HepG2 (cell line): ENCODE measurements at regions not wholly inside any gene's neighbourhood (a gene's known extent, or its start where the extent isn't known, plus 50 kb on each side); places are given as distances from the start of the nearest gene placed in this dataset.
"Not testable (repeated sequence)": the region's sequence is repeated elsewhere in the genome, so short reads cannot be mapped to it uniquely, and the experiment has no call there.

ENCODE experiments used
- ATAC-seq: fragments of 200-7000 bp; cut with Tn5 transposase; 3 replicates; pipeline ENCODE4 v1.9.1; 2020; ENCODE audit warnings: mild to moderate bottlenecking, moderate library complexity
- BruUV-seq: library from RNA; stranded (reverse); fragments of 400-500 nt; replicated peaks from 2 replicates; lab custom pipeline; 2021; lab: Mats Ljungman, UMichigan
- CTCF ChIA-PET: fragments of 300-600 bp; formaldehyde crosslinking; extraction: SDS; loops from one replicate; lab custom pipeline; 2021; ENCODE audit warnings: low total read pairs, inconsistent platforms, low intra/inter-chr PET ratio; lab: Yijun Ruan, JAX
- POLR2A ChIA-PET: fragments of 350-600 bp; sonication (Branson Sonifier 250); formaldehyde crosslinking; loops from one replicate; lab custom pipeline; 2020; ENCODE audit warnings: antibody characterized with exemption, inconsistent platforms; lab: Yijun Ruan, JAX
- DNase-seq: peaks from one replicate; pipeline ENCODE4 v3.0.0-alpha.2; 2015; ENCODE audit warnings: low spot score
- FAIRE-seq: peaks from 3 replicates; lab custom pipeline; 2011; peaks lifted over from hg19 to GRCh38; lab: Jason Lieb, UNC
- H2AFZ ChIP-seq: one replicate; pipeline ENCODE4 v1.6.1; 2011; ENCODE audit warnings: low read length, inconsistent platforms
- H3K27ac ChIP-seq: fragments of 300-600 bp; 3 replicates; pipeline ENCODE4 v1.8.0; 2011; ENCODE audit warnings: mixed run types, mild to moderate bottlenecking, mixed read lengths, low read length, inconsistent platforms; ENCODE audit not compliant: insufficient read depth; ENCODE audit errors: extremely low read length
- H3K27me3 ChIP-seq, 2 experiments: fragments of 200-600 bp in 1 of 2; 2 replicates in 1 of 2; 3 replicates in 1 of 2; pipeline versions ENCODE4 v1.6.0 to v1.8.0; 2011; ENCODE audit warnings: low read length in 2 of 2, mild to moderate bottlenecking in 2 of 2, moderate library complexity in 2 of 2, inconsistent platforms in 1 of 2; ENCODE audit not compliant: insufficient read depth in 2 of 2, control insufficient read depth in 1 of 2
- H3K36me3 ChIP-seq, 2 experiments: fragments of 200-600 bp in 1 of 2; replicated peaks in 1 of 2; 2 replicates in 1 of 2; 3 replicates in 1 of 2; pipeline versions ENCODE4 v1.5.1 to v1.8.0; 2011; ENCODE audit warnings: low read length in 2 of 2, inconsistent platforms in 1 of 2; ENCODE audit not compliant: insufficient read depth in 2 of 2, control insufficient read depth in 1 of 2
- H3K4me1 ChIP-seq: 2 replicates; pipeline ENCODE4 v1.5.1; 2012; ENCODE audit warnings: low read length, inconsistent platforms; ENCODE audit not compliant: insufficient read depth
- H3K4me2 ChIP-seq: 2 replicates; pipeline ENCODE4 v1.6.0; 2011; ENCODE audit warnings: low read depth, low read length, inconsistent platforms
- H3K4me3 ChIP-seq, 3 experiments: fragments of 200-600 bp in 1 of 3; sonication (generic), shearing (Covaris generic) in 1 of 3; replicated peaks in 1 of 3; 2 replicates each; pipeline ENCODE4 v1.5.1; 2011 to 2016; ENCODE audit warnings: low read length in 3 of 3, inconsistent platforms in 2 of 3, low read depth in 2 of 3, mild to moderate bottlenecking in 2 of 3, control low read depth in 1 of 3, mixed read lengths in 1 of 3; ENCODE audit not compliant: insufficient read depth in 1 of 3
- H3K79me2 ChIP-seq: one replicate; pipeline ENCODE4 v1.6.1; 2011; ENCODE audit warnings: low read length, inconsistent platforms; ENCODE audit not compliant: insufficient read depth
- H3K9ac ChIP-seq: 2 replicates; pipeline ENCODE4 v1.6.0; 2011; ENCODE audit warnings: mild to moderate bottlenecking, low read depth, low read length, inconsistent platforms; ENCODE audit not compliant: insufficient read depth
- H3K9me3 ChIP-seq: 2 replicates; pipeline ENCODE4 v1.5.1; 2012; ENCODE audit warnings: mild to moderate bottlenecking, low read length
- H4K20me1 ChIP-seq: 2 replicates; pipeline ENCODE4 v1.6.0; 2011; ENCODE audit warnings: inconsistent platforms, mild to moderate bottlenecking, low read length, moderate library complexity; ENCODE audit not compliant: insufficient read depth
- BCL6 ChIP-seq: IDR thresholded peaks from 2 replicates; pipeline ENCODE4 v1.6.1; 2016; ENCODE audit warnings: missing genetic modification reagents, missing compliant biosample characterization
- JUND ChIP-seq: sonication (generic); formaldehyde crosslinking; IDR thresholded peaks from 2 replicates; pipeline ENCODE4 v1.8.0; 2022; ENCODE audit warnings: mild to moderate bottlenecking, missing genetic modification reagents
- NAIF1 ChIP-seq: sonication (generic); formaldehyde crosslinking; IDR thresholded peaks from 2 replicates; pipeline ENCODE4 v1.5.0; 2020; ENCODE audit warnings: mild to moderate bottlenecking, missing genetic modification reagents, borderline replicate concordance
- POLR2A ChIP-seq, 2 experiments: IDR thresholded peaks; 2 replicates each; pipeline ENCODE4 v1.6.1; 2011; ENCODE audit warnings: low read depth in 2 of 2, low read length in 2 of 2, mild to moderate bottlenecking in 1 of 2, moderate library complexity in 1 of 2; ENCODE audit not compliant: insufficient read depth in 1 of 2
- RBAK ChIP-seq: sonication (generic); formaldehyde crosslinking; IDR thresholded peaks from 2 replicates; pipeline ENCODE4 v1.5.1; 2020; ENCODE audit warnings: mild to moderate bottlenecking, missing genetic modification reagents
- YY1 ChIP-seq: IDR thresholded peaks from 2 replicates; pipeline ENCODE4 v1.6.1; 2011; ENCODE audit warnings: low read length, low read depth, moderate library complexity, mild to moderate bottlenecking; ENCODE audit not compliant: insufficient read depth, insufficient replicate concordance
- ZMAT3 ChIP-seq: sonication (generic); formaldehyde crosslinking; conservative IDR thresholded peaks from 2 replicates; pipeline ENCODE4 v1.7.0; 2021; ENCODE audit warnings: missing genetic modification reagents
- ZNF235 ChIP-seq: sonication (generic); formaldehyde crosslinking; IDR thresholded peaks from 2 replicates; pipeline ENCODE4 v1.8.1; 2023; ENCODE audit warnings: mild to moderate bottlenecking, missing genetic modification reagents, borderline replicate concordance
- WGBS: methylation state at CpG from one replicate; pipeline ENCODE4 v1.1.6; 2017; ENCODE audit warnings: low lambda C conversion rate; 5-methylcytosine and 5-hydroxymethylcytosine counted together
- in situ Hi-C: cut with HindIII; loops from 2 replicates; pipeline ENCODE4 v1.10.0; 2017; ENCODE audit warnings: low pct_unique_long_range_greater_than_20kb; ENCODE audit not compliant: extremely low pct_ligation_motif_present
- intact Hi-C: fragments of 100-400 bp; cut with micrococcal nuclease; formaldehyde crosslinking; loops from one replicate; pipeline ENCODE4 v1.10.0; 2022; ENCODE audit not compliant: unreplicated experiment
- TF ChIP-seq, protein P1 (sequence below): sonication (generic); formaldehyde crosslinking; IDR thresholded peaks from 2 replicates; pipeline ENCODE4 v1.4.0; 2020; ENCODE audit warnings: mild to moderate bottlenecking, missing genetic modification reagents

GRCh38 chr4:189233754-189234153 lies 706.9 kb upstream of the FRG1 start:
- H3K27ac ChIP-seq, H3K27me3 ChIP-seq, H3K4me3 ChIP-seq, H3K36me3 ChIP-seq, H4K20me1 ChIP-seq, POLR2A ChIA-PET, ATAC-seq, FAIRE-seq, H3K4me2 ChIP-seq, in situ Hi-C loops, DNase-seq, H3K9ac ChIP-seq, H3K79me2 ChIP-seq, BruUV-seq, CTCF ChIA-PET, intact Hi-C loops, H3K4me1 ChIP-seq, H3K9me3 ChIP-seq, H2AFZ ChIP-seq: not testable (repeated sequence)
- WGBS, result no CpG with 5 or more reads among the region's 1 CpG

DNA sequence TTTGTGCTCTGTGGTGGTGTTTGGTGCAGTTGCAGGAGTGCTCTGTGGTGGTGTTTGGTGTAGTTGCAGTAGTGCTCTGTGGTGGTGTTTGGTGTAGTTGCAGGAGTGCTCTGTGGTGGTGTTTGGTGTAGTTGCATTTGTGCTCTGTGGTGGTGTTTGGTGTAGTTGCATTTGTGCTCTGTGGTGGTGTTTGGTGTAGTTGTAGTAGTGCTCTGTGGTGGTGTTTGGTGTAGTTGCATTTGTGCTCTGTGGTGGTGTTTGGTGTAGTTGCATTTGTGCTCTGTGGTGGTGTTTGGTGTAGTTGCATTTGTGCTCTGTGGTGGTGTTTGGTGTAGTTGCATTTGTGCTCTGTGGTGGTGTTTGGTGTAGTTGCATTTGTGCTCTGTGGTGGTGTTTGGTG lies 705.7 kb upstream of the FRG1 start:
- POLR2A ChIA-PET, H3K27me3 ChIP-seq, H3K79me2 ChIP-seq, H3K36me3 ChIP-seq, H3K9me3 ChIP-seq, DNase-seq, H3K4me1 ChIP-seq, H4K20me1 ChIP-seq, FAIRE-seq, CTCF ChIA-PET, H3K4me2 ChIP-seq, H2AFZ ChIP-seq, ATAC-seq, H3K4me3 ChIP-seq, H3K27ac ChIP-seq, in situ Hi-C loops, intact Hi-C loops, H3K9ac ChIP-seq, BruUV-seq: not testable (repeated sequence)

GRCh38 chr4:189235599-189235998 lies 705.1 kb upstream of the FRG1 start:
- Histone ChIP-seq H4K20me1 (no peaks in the 10 kb centered on the region), H3K4me2 (no peak overlapping the region), H3K9ac (no peak overlapping the region), H3K4me3 (no peak overlapping the region), H3K9me3 (no peaks in the 10 kb centered on the region), H3K36me3 (no peaks in the 10 kb centered on the region), H3K79me2 (no peaks in the 10 kb centered on the region), H3K27ac (no peak overlapping the region), H3K4me1 (no peaks in the 10 kb centered on the region), H3K27me3 (no peaks in the 10 kb centered on the region), H2AFZ (no peak overlapping the region)
- FAIRE-seq (no peak), ATAC-seq (peak; percentile 35; the same call in 2 of the 3 replicates), DNase-seq (no peak)
- in situ Hi-C loops, result no loop called here
- no TSS peak for BruUV-seq
- POLR2A ChIA-PET, result no interaction called here
- CTCF ChIA-PET, result no interaction called here
- WGBS, result 83% methylated on average over 6 of the region's 6 CpGs
- intact Hi-C loops, result no loop called here
- no peak for TF ChIP-seq YY1
- no peak for TF ChIP-seq JUND (CRISPR knock-in tag)
- no peak for TF ChIP-seq RBAK
- TF ChIP-seq ZNF235 (CRISPR knock-in tag), result no peak
- TF ChIP-seq, protein P1, sequence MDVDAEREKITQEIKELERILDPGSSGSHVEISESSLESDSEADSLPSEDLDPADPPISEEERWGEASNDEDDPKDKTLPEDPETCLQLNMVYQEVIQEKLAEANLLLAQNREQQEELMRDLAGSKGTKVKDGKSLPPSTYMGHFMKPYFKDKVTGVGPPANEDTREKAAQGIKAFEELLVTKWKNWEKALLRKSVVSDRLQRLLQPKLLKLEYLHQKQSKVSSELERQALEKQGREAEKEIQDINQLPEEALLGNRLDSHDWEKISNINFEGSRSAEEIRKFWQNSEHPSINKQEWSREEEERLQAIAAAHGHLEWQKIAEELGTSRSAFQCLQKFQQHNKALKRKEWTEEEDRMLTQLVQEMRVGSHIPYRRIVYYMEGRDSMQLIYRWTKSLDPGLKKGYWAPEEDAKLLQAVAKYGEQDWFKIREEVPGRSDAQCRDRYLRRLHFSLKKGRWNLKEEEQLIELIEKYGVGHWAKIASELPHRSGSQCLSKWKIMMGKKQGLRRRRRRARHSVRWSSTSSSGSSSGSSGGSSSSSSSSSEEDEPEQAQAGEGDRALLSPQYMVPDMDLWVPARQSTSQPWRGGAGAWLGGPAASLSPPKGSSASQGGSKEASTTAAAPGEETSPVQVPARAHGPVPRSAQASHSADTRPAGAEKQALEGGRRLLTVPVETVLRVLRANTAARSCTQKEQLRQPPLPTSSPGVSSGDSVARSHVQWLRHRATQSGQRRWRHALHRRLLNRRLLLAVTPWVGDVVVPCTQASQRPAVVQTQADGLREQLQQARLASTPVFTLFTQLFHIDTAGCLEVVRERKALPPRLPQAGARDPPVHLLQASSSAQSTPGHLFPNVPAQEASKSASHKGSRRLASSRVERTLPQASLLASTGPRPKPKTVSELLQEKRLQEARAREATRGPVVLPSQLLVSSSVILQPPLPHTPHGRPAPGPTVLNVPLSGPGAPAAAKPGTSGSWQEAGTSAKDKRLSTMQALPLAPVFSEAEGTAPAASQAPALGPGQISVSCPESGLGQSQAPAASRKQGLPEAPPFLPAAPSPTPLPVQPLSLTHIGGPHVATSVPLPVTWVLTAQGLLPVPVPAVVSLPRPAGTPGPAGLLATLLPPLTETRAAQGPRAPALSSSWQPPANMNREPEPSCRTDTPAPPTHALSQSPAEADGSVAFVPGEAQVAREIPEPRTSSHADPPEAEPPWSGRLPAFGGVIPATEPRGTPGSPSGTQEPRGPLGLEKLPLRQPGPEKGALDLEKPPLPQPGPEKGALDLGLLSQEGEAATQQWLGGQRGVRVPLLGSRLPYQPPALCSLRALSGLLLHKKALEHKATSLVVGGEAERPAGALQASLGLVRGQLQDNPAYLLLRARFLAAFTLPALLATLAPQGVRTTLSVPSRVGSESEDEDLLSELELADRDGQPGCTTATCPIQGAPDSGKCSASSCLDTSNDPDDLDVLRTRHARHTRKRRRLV, result no peak
- no peak for TF ChIP-seq BCL6
- no peak for TF ChIP-seq NAIF1 (CRISPR knock-in tag)
- no peak for TF ChIP-seq POLR2A (IDR thresholded peaks at IDR 0.05; ENCODE audit: insufficient read depth in 1 of 2, low read depth in 2 of 2, low read length in 2 of 2)
- no peak for TF ChIP-seq ZMAT3 (CRISPR knock-in tag)
